ENCODE measurements at regions not wholly inside any gene's neighbourhood (a gene's known extent, or its start where the extent isn't known, plus 50 kb on each side); places are given as distances from the start of the nearest gene placed in this dataset.
"Not testable (repeated sequence)": the region's sequence is repeated elsewhere in the genome, so short reads cannot be mapped to it uniquely, and the experiment has no call there.

- peak; percentile 26 for DNase-seq (ENCODE audit: low read depth)
Measured at GRCh38 chr5:86404256-86404655, 213.5 kb upstream of the COX7C start.

GRCh38 chr5:86407711-86408110 lies 210.0 kb upstream of the COX7C start:
- no peak for DNase-seq (ENCODE audit: low read depth)

GRCh38 chr5:86411596-86411995 lies 206.1 kb upstream of the COX7C start:
- DNase-seq (ENCODE audit: low read depth): no peak

DNA sequence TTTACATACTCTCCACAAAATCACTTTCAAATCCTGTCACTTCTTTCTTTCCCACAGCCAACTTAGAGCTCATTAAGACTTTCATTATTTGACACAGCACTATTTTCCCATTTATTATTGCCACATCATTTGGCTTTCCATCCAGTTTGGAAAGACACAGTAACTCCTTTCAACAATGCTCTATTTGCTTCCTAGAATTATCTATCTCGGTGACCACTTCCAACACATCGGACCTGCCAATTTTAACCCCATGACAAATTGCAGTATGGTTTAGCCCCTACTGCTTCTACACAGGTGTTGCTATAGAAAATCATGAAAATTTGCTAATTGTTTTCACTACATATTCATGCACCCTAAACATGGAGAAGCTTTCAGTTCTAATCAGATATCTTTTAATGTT lies 190.6 kb upstream of the COX7C start:
- no peak for DNase-seq (ENCODE audit: low read depth)

DNA sequence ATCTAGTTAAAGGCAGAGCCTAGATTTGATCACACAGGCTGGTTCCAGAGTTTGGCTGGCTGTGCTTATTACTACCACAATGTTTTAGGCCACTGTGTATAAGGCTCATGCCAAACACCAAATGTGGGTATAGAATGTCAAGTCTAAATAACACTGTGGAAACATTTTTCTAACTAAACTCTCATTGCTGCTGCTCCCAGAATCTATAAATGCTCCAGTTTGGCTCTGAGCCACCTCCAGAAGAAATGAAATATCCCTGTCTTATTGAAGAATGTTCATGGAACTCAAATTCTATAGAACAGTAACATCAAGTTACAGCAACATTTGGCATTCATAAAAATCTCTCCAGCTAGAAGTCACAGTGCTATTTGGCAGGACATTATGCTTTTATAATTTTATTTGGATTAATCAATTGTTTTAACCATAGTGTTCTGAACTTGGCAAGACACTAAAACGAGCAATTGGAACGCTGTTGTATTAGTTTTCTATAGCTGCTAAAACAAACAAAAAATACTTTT lies 178.1 kb upstream of the COX7C start:
- DNase-seq (ENCODE audit: low read depth): no peak

GRCh38 chr5:86442036-86442745 lies 175.6 kb upstream of the COX7C start:
- DNase-seq (ENCODE audit: low read depth): no peak

- no peak for DNase-seq (ENCODE audit: low read depth)
Measured at GRCh38 chr5:86447362-86447761, 170.4 kb upstream of the COX7C start.

GRCh38 chr5:86452251-86452650 lies 165.5 kb upstream of the COX7C start:
- no peak for DNase-seq (ENCODE audit: low read depth)

DNA sequence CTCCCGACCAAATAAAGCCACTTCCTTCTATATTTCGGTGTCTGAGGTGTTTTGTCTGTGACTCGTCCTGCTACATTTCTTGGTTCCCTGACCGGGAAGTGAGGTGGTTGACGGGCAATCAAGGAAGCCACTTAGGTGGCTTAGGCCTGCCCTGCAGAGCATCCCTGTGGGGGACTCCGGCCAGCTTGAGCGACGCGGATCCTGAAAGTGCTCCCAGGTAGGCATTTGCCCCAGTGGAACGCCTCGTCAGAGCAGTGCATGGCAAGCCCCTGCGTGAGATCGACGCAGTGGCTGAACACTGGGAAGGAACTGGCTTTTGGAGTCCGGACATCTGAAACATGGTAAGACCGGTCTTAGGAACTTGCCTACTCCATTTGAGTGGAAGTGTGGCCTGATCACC lies 157.2 kb upstream of the COX7C start:
- DNase-seq (ENCODE audit: low read depth): no peak

GRCh38 chr5:86461169-86461956 lies 156.4 kb upstream of the COX7C start:
- DNase-seq (ENCODE audit: low read depth): peak; percentile 80

GRCh38 chr5:86463339-86463738 lies 154.4 kb upstream of the COX7C start:
- peak; percentile 18 for DNase-seq (ENCODE audit: low read depth)

DNA sequence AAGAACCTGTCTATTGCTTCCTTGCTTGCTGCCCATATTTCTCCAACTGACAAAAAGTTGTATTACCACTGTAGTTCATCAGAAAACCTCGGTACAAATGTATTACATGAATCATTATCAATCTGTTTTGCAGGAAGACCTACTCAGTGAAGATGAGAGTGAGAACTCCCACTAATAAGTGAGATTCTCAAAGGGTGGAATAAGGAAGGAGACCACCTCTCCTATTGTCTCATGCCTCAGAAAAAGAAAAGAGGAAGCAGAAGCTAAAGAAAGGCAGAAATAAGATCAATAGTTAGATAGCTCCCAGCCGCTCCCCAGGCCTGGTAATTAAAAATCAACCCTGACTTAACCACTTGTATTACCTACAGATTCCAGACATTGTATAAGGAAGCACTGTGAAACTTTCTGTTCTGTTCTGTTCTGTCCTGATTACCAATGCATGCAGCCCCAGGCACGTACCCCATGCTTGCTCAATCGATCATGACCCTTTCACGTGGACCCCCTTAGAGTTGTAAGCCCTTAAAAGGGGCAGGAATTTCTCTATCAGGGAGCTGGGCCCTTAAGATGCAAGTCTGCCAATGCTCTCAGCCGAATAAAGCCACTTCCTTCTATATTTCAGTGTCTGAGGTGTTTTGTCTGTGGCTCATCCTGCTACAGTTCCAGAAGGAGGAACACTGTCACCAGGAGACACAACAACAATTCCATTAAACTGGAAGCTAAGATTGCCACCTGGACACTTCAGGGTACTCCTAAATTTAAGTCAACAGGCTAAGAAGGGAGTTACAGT lies 152.5 kb upstream of the COX7C start:
- no peak for DNase-seq (ENCODE audit: low read depth)

GRCh38 chr5:86466721-86467120 lies 151.0 kb upstream of the COX7C start:
- not testable (repeated sequence) for DNase-seq (ENCODE audit: low read depth)

GRCh38 chr5:86482008-86482407 lies 135.7 kb upstream of the COX7C start:
- no peak for DNase-seq (ENCODE audit: low read depth)

DNA sequence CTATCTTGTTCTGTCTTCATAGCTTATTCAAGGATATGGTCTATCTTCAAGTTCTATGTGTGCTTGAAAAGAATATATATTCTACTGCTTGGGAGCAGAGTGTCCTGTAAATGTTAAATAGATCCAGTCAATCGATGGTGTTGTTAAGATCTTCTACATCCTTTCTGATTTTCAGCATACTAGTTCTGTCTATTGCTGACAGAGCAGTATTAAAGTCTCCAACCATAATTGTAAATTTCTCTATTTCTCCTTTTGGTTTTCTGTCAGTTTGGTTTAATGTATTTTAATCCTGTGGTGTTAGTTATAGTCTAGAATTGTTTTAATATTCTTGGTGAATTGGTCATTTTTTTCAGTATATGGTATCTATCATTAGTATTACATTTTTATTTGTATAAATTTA lies 124.0 kb upstream of the COX7C start:
- DNase-seq (ENCODE audit: low read depth): no peak

- peak; percentile 33 for DNase-seq (ENCODE audit: low read depth)
Measured at GRCh38 chr5:86500947-86501346, 116.8 kb upstream of the COX7C start.

GRCh38 chr5:86507574-86507973 lies 110.2 kb upstream of the COX7C start:
- no peak for DNase-seq (ENCODE audit: low read depth)

DNA sequence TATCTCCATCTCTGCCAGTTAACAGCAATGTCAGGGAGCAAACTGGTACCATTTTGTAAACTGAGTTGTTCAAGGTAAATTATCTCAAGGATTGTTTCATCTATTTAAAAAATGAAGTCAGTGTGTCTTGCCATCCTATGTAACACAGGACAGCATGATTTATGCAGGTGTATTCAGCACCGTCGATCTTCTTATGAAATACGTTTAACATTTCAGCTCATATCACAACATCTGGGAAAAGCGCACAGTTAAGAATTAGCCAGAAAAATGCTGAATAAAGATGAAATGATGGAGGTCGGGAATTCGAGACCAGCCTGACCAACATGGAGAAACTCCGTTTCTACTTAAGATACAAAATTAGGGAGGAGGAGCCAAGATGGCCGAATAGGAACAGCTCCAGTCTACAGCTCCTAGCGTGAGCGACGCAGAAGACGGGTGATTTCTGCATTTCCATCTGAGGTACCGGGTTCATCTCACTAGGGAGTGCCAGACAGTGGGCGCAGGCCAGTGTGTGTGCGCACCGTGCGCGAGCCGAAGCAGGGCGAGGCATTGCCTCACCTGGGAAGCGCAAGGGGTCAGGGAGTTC lies 107.3 kb upstream of the COX7C start:
- not testable (repeated sequence) for DNase-seq (ENCODE audit: low read depth)

- no peak for DNase-seq (ENCODE audit: low read depth)
Measured at GRCh38 chr5:86523718-86524117, 94.0 kb upstream of the COX7C start.

DNA sequence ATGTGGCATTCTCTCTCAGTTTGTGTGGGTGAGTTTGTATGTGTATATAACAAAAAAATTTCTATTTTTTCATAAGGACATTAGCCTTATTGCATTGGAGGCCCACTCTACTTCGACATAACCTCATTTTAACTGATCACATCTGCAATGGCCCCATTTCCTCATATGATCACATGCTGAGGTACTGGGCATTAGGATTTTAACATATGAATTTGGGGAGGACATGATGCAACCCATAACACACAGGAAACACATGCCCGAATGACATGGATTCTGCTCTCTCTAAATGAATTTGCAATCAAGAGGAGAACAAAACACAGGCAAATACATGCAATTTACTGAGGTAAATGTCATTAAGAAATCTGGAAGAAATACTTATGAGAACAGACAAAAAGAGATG lies 92.1 kb upstream of the COX7C start:
- DNase-seq (ENCODE audit: low read depth): no peak

DNA sequence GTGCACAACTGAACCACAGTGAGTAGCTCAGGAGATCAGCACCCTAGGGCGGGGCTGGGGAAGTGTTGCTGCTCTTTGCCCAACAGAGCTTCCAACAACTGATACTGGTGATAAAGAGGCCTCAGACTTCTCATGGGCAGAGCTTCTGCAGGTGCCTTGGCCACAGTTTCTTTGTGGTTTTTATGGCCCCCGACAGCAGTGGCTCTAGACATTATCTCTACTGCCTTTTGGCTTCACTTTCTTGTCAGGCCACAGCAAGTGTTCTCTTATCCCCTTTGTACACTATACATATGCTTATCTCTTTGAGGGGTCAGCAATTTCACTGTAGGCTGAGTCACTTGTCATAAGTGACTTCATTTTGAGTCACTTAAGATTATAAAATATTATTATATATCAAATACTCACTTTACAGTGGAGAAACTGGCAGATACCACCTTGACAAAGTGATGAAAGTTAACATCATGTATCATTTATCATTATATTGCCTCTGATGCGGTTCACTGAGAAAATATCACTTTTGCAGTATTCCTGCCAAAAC lies 90.9 kb upstream of the COX7C start:
- DNase-seq (ENCODE audit: low read depth): no peak

DNA sequence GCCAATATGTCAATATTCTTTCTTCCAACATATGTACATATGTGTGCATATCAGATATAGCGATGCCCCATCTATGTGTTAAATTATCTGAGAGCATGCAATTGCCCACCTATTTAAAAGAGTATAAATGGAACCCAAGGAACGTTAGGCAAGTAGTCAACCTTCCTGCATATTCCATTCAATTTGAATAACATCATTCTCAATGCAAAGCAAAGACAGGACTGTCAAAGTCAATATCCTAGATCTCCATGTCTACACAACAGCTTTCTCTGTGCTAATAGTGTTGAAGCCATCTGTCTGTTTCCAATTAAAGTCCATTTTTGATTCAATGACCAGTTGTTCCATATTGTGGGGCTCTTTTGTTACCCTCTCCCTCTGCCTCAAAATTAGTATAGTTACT lies 85.3 kb upstream of the COX7C start:
- no peak for DNase-seq (ENCODE audit: low read depth)

Data from renal cortical epithelial cell (primary cell).